ENCODE measurements at regions not wholly inside any gene's neighbourhood (a gene's known extent, or its start where the extent isn't known, plus 50 kb on each side); places are given as distances from the start of the nearest gene placed in this dataset.

- no peak overlapping the region for H3K9ac ChIP-seq (ENCODE audit: low read depth in 1 of 2, low read length in 2 of 2)
- TF ChIP-seq, protein P1, sequence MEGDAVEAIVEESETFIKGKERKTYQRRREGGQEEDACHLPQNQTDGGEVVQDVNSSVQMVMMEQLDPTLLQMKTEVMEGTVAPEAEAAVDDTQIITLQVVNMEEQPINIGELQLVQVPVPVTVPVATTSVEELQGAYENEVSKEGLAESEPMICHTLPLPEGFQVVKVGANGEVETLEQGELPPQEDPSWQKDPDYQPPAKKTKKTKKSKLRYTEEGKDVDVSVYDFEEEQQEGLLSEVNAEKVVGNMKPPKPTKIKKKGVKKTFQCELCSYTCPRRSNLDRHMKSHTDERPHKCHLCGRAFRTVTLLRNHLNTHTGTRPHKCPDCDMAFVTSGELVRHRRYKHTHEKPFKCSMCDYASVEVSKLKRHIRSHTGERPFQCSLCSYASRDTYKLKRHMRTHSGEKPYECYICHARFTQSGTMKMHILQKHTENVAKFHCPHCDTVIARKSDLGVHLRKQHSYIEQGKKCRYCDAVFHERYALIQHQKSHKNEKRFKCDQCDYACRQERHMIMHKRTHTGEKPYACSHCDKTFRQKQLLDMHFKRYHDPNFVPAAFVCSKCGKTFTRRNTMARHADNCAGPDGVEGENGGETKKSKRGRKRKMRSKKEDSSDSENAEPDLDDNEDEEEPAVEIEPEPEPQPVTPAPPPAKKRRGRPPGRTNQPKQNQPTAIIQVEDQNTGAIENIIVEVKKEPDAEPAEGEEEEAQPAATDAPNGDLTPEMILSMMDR (IDR thresholded peaks at IDR 0.05; ENCODE audit: low read depth, low read length, missing input control): no peak
- no peak for TF ChIP-seq RAD21 (IDR thresholded peaks at IDR 0.05)
- no peak for TF ChIP-seq JUND (IDR thresholded peaks at IDR 0.05)
- no peak for TF ChIP-seq HNF4G (IDR thresholded peaks at IDR 0.05)
- TF ChIP-seq NR2F2 (IDR thresholded peaks at IDR 0.05): no peak
- TF ChIP-seq, protein P2, sequence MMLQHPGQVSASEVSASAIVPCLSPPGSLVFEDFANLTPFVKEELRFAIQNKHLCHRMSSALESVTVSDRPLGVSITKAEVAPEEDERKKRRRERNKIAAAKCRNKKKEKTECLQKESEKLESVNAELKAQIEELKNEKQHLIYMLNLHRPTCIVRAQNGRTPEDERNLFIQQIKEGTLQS (IDR thresholded peaks at IDR 0.05): no peak
- no peak for TF ChIP-seq EGR1 (IDR thresholded peaks at IDR 0.05; ENCODE audit: low read depth in 2 of 2)
- no peak for TF ChIP-seq MAX (IDR thresholded peaks at IDR 0.05)
- no peak for TF ChIP-seq SP1 (IDR thresholded peaks at IDR 0.05)
- TF ChIP-seq, protein P3, sequence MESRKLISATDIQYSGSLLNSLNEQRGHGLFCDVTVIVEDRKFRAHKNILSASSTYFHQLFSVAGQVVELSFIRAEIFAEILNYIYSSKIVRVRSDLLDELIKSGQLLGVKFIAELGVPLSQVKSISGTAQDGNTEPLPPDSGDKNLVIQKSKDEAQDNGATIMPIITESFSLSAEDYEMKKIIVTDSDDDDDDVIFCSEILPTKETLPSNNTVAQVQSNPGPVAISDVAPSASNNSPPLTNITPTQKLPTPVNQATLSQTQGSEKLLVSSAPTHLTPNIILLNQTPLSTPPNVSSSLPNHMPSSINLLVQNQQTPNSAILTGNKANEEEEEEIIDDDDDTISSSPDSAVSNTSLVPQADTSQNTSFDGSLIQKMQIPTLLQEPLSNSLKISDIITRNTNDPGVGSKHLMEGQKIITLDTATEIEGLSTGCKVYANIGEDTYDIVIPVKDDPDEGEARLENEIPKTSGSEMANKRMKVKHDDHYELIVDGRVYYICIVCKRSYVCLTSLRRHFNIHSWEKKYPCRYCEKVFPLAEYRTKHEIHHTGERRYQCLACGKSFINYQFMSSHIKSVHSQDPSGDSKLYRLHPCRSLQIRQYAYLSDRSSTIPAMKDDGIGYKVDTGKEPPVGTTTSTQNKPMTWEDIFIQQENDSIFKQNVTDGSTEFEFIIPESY (IDR thresholded peaks at IDR 0.05): no peak
- TF ChIP-seq YY1 (IDR thresholded peaks at IDR 0.05): no peak
- TF ChIP-seq, protein P4, sequence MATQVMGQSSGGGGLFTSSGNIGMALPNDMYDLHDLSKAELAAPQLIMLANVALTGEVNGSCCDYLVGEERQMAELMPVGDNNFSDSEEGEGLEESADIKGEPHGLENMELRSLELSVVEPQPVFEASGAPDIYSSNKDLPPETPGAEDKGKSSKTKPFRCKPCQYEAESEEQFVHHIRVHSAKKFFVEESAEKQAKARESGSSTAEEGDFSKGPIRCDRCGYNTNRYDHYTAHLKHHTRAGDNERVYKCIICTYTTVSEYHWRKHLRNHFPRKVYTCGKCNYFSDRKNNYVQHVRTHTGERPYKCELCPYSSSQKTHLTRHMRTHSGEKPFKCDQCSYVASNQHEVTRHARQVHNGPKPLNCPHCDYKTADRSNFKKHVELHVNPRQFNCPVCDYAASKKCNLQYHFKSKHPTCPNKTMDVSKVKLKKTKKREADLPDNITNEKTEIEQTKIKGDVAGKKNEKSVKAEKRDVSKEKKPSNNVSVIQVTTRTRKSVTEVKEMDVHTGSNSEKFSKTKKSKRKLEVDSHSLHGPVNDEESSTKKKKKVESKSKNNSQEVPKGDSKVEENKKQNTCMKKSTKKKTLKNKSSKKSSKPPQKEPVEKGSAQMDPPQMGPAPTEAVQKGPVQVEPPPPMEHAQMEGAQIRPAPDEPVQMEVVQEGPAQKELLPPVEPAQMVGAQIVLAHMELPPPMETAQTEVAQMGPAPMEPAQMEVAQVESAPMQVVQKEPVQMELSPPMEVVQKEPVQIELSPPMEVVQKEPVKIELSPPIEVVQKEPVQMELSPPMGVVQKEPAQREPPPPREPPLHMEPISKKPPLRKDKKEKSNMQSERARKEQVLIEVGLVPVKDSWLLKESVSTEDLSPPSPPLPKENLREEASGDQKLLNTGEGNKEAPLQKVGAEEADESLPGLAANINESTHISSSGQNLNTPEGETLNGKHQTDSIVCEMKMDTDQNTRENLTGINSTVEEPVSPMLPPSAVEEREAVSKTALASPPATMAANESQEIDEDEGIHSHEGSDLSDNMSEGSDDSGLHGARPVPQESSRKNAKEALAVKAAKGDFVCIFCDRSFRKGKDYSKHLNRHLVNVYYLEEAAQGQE (IDR thresholded peaks at IDR 0.05): no peak
- TF ChIP-seq GABPA (IDR thresholded peaks at IDR 0.05 in 1 of 2, conservative IDR thresholded peaks at IDR 0.05 in 1 of 2): no peak
- no peaks in the 10 kb centered on the region for H3K27me3 ChIP-seq (ENCODE audit: control insufficient read depth in 4 of 4, insufficient read depth in 4 of 4, low read length in 3 of 4)
- H3K27ac ChIP-seq (ENCODE audit: low read depth in 1 of 2, low read length in 2 of 2): no peak overlapping the region
- DNase-seq (ENCODE audit: low spot score): no peak
- H3K9me3 ChIP-seq (ENCODE audit: control insufficient read depth in 4 of 4, low read length in 3 of 4): no peaks in the 10 kb centered on the region
- WGBS: 95% methylated on average over 3 of the region's 3 CpGs
- no peaks in the 10 kb centered on the region for H3K36me3 ChIP-seq (ENCODE audit: control insufficient read depth in 4 of 4, insufficient read depth in 3 of 4, low read depth in 1 of 4, low read length in 3 of 4)
- H3K4me1 ChIP-seq (ENCODE audit: control insufficient read depth in 4 of 4, insufficient read depth in 4 of 4, low read length in 3 of 4): no peaks in the 10 kb centered on the region
- H3K4me3 ChIP-seq (ENCODE audit: low read depth in 1 of 3, low read length in 3 of 3): no peak overlapping the region
Measured at GRCh38 chr14:71521238-71522135, 410.7 kb upstream of the RGS6 start.
